ENCODE measurements at regions not wholly inside any gene's neighbourhood (a gene's known extent, or its start where the extent isn't known, plus 50 kb on each side); places are given as distances from the start of the nearest gene placed in this dataset.
A peak's percentile ranks its signal among the peaks of the same experiment; 100 is the strongest.

DNA sequence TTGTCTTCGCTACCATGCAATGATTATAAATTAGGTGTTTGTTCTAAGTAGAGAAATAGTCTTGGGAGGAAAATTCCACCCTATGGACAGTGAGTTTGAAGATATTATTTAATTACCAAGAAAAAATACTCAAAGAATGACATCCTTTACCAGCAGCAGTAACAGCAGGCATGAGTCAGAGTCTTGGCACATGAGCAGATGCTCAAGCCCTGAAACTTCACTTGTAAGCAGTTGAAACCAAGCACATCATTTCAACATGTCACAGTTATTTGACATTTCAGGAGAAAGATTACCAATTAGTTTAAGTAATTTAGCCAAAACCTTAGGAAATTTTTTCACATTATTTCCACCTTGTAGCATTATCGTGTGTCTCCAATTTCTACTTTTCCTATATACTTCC, 99.2 kb downstream of the C12orf50 start:
- no peak for DNase-seq

DNA sequence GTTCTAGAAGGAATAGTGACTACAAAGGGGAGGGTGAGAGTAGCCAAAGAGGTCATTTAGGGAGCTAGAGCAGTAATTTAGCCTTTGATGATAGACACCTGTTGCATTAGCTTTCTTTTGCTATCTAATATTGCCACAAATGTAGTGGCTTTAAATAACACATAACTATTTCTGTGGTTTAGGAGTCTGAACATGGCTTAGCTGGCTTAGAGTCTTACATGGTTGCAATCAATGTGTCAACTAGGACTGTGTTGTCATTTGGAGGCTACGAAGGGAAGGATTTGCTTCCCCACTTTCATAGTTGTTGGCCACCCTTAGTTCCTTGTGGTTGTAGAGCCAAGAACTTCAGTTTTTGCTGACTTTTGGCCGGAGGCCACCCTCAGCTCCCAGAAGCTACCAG, 99.9 kb downstream of the C12orf50 start:
- no peak for DNase-seq

GRCh38 chr12:87928031-87928430, 101.2 kb downstream of the C12orf50 start:
- no peak for DNase-seq

DNA sequence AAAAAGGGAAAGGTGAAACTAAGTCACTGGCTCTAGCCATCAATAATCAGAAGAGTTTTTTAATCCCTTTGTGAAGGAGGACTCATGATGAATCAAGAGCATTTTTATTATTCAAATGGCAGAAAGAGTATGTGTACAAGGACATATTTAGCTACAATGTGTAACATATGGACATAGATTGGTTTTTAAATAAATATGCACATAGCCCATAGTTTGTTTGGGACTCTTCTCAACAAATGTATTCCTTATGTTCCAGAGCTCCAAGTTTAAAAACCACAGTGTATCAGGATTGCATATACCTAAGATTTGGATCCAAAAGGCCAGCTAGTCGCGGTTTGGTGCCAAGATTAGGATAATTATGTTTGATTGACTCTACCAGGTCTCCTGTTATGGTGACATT, 104.2 kb downstream of the C12orf50 start:
- DNase-seq: no peak

DNA sequence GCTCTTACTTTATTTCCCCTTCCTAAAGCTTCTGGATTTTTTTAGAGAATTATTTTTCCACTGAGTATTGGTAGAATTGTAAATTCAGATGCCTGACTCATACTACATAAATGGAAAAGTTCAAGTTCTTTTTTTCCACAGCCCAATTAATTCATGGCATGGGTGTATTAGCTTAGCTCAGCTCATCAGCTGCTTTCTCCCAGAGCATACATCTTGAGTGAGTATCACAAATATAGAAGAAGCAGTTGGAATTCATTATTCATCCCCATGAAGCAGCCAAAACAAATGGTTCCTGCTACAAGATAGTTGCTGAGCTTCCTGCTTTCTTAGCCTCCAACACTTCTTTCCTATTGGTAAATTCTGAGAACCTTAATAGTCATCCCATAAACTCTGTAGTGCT, 105.1 kb downstream of the C12orf50 start:
- no peak for DNase-seq

DNA sequence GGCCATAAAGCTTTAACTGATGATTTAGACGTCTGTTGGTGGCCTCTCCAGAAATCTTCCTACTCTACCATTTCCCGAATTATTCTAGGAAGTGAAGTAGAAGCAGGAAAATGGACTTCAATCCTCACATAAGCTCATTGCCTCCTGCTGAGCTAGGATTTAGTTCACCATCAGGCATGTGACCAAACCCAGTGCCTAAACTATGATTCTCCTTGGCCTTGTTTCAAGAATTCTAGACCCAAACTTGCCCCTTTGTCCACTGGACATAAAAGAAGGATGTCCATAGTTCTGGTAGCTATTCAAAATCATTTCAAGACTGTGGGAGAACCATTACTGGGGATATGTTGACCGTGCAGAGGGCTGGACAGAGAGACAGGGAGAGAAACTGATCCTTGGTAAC, 105.8 kb downstream of the C12orf50 start:
- no peak for DNase-seq

DNA sequence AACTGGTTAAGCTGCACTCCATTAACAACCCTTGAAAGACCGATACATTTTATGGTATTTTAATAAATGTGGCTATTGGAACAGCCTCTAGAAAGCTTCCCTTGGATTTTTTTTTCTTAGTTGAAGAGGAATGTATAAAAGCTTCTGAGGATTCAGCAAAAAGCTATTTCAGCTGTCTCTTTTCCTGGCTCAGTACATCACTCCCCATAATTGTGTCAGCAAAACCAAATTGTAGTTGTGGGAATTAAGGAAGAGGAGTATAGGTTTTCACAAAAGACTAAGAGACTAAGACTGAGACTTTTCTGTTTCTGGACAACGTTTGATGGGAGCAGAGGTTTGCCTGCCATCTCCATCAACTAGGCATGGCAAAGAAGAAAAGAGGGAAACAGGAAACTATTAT, 106.5 kb downstream of the C12orf50 start:
- no peak for DNase-seq

DNA sequence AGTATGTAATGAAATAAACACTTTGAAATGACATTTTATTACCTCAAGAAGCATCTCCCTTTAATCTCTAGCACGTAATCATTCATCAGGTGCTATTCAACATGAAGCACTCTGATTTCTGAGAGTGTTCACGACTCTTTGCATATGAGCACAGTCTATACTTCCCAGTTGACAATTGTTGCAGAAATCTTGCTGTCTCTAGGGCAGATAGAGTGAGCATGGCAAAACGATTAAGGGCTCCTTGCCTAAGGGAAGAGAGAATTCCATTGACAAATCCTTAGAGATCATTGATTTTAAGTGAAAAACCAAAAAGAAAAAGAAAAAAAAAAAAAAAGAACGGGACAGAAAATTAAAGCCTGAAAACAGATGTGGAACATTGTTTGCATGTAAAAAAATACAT, 107.6 kb downstream of the C12orf50 start:
- no peak for DNase-seq

DNA sequence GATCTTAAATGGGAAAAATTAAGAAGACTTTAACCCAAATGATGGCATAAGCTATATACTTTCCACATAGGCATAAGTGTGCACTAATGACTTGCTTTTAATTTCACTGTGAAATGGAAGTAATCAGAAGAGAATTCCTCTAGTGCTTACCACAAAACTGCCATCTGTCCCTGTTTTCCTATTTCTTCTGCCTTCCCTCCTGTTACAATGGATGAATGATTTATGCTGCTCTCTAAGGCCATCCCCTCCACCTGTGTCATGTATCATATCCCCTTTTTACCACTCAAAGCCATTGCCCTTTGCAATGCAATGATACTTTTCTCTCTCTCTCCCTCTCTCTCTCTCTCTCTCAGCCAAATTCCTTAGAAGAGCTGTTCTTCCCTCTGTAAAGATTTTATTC, 109.1 kb downstream of the C12orf50 start:
- no peak for DNase-seq

DNA sequence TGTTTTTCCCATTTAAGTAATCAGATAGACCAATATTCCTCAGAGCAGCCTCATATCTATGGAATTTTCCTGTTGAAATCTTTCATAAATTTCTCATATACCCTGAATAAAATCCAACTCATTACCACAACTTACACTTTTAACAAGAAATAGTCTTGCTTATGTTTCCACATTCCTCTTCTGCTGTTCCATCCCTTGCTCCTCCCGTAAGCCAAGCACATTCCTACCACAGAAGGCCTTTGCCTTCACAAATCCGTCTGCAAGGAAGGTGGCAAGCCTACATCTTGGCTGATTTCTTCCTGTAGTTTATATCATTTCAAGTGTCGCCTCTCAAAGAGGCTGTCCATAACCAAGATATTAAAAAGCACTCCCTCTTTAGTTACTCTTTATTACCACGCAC, 127.7 kb downstream of the C12orf50 start:
- DNase-seq: no peak

- DNase-seq: no peak
Observed at GRCh38 chr12:87897662-87898061, 131.5 kb downstream of the C12orf50 start.

- DNase-seq: no peak
Observed at GRCh38 chr12:87883806-87884205, 145.4 kb downstream of the C12orf50 start.

- DNase-seq: no peak
Observed at GRCh38 chr12:87879141-87879540, 150.1 kb downstream of the C12orf50 start.

DNA sequence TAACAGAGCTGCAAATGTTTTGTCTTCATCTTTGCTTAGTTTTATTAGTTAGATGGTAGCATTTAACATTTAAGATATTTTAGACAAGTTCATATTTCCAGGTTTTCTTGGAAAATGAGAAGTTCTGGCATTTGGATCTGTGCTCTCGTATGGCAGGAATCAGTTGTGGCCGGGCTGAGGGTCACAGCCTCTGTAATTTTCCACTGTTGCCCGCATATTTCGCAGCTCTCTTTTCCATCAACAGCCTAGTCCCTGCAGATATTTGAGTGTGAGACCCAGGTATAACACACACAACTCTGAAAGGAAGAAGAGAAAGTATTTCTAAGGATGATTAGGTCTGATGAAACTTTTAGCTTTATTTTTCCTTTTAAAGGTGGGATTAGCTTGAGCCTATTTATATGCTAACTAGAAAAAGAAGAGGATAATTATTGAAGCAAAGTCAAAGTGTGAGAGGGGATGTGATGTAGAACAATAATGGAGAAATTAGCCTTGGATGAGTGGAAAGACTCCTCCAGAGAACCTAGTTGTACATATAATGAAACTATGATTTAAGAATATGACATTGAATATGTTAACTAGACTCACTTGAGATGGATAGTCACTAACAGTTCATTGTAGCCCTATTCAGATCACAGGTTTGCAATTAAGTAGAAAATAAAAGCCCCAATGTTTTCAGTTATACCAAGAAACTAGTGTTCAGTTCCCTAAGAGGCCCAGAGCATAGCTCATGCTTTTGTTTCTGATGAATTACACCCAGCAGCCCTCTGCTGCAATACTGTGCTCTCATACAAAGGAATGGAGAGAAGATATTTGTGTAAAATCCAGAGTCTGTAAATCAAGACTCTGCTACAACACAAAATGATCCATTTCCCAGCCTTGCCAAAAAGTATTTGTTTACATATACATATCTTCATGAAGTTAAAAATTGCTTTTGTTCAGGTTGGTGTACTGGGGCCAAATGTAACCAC, 158.4 kb downstream of the C12orf50 start:
- no peak for DNase-seq

- DNase-seq: no peak
Observed at GRCh38 chr12:87870061-87870460, 159.1 kb downstream of the C12orf50 start.

DNA sequence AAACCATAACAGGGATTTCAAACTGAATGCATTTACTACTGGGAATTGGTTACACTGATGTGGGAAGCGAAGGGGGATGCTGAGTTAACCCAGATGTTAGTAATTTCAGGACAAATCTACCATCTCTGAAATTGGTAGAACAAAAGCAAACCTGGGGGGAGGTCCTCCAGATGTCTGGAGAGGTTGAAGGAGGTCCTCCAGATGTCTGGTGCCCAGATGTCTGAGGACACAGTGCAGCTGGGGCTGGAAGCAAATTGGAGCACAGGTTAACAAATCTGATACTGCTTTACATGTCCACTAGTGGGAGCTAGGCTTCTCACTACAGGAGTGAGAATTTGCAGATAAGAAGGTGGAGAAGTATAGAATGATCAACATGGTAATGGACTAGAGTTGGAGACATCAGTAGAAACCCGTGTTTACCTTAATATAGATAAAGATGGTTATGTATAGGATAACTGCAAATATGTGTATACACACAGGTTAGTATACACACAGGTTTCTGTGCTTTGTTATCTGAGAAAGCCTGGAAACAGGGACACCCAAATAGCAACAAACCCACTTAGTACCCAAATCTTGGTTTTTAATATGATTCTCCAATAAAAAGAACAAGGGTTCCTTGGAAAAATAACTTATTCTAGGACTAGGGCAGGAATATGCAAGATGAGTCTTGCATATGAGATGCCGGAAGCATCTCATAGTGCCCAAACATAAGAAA, 162.5 kb downstream of the C12orf50 start:
- no peak for DNase-seq

DNA sequence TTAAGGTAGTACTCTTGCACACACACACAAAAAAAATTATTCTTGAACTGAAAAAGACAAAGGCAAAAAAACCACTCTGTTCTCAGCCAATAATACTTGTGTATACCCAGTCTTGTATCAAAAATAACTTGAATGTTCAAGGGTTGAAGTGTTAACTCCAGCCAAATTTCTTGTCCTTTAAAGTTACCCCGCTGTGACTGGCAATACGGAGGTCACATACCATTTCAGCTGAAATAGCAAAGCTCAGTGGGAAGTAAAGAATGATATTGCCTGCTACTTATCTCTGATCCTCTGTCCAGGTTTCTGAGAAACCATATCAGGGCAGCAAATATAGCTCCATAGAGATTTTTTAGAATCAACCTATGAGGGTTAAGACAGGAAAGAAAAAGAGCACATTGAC, 167.4 kb downstream of the C12orf50 start:
- no peak for DNase-seq

GRCh38 chr12:87853448-87854003, 175.7 kb downstream of the C12orf50 start:
- no peak for DNase-seq

DNA sequence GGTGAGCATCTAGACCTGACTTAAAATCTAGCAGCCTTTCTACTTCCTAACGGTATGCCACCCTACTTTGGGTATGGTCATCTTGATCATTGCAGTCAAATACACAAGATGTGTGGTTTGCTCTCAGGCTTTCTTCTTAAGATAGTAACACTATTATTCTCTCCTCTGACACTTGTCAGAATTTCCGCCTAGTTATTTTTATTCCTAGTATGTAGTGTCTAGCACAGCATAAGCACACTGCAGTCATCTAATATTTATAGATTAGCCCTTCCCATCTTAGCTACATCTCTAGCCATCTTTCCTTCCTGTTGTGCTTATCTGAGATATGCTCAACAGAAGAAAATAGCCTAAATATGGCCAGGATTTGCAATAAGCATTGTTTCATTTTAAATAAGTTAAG, 180.1 kb downstream of the C12orf50 start:
- DNase-seq: no peak

- peak; percentile 9 for DNase-seq
Observed at GRCh38 chr12:87848248-87848868, 180.8 kb downstream of the C12orf50 start.

- no peak for DNase-seq
Observed at GRCh38 chr12:87847147-87847546, 182.1 kb downstream of the C12orf50 start.

DNA sequence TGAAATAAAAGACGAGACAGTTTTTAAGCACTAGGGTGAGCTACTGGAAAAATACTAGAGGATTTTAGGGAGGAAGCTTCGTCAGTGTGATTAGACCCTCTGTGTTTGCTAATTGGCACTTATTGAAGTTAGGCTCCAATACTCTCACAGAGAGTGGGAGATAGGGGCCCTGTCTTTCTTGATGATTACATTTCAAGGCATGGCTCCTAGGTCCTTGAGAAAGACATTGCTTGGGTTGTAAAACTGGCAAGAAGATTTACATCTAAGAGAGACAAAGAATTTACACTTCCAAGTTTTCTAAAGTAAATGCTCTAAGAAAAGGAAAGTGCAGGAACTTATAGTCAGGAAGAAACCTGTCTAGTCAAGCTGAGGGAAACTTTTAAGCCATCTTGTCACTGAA, 183.2 kb downstream of the C12orf50 start:
- no peak for DNase-seq

- DNase-seq: no peak
Observed at GRCh38 chr12:87841935-87842334, 187.3 kb downstream of the C12orf50 start.
